H9 (cell line): ENCODE measurements at regions not wholly inside any gene's neighbourhood (a gene's known extent, or its start where the extent isn't known, plus 50 kb on each side); places are given as distances from the start of the nearest gene placed in this dataset.
A peak's percentile ranks its signal among the peaks of the same experiment; 100 is the strongest.

ENCODE experiments used
- DNase-seq: peaks from one replicate; pipeline ENCODE4 v3.0.0-alpha.2; 2017
- H2AFZ ChIP-seq: one replicate; pipeline ENCODE4 v1.6.1; 2013; ENCODE audit warnings: mild to moderate bottlenecking, low read length, control low read depth, moderate library complexity
- H2AK5ac ChIP-seq: 2 replicates; pipeline ENCODE4 v1.6.1; 2013; ENCODE audit warnings: low read length, control low read depth, mixed read lengths; ENCODE audit not compliant: insufficient read length
- H2BK120ac ChIP-seq: one replicate; pipeline ENCODE4 v1.6.1; 2013; ENCODE audit warnings: low read depth, mild to moderate bottlenecking, low read length, control low read depth, inconsistent platforms; ENCODE audit not compliant: poor library complexity, severe bottlenecking
- H2BK12ac ChIP-seq: 2 replicates; pipeline ENCODE4 v1.6.1; 2013; ENCODE audit warnings: low read length, control low read depth, mixed read lengths, low read depth; ENCODE audit not compliant: insufficient read length
- H2BK15ac ChIP-seq: 2 replicates; pipeline ENCODE4 v1.6.1; 2013; ENCODE audit warnings: low read depth, low read length, control low read depth
- H2BK20ac ChIP-seq: one replicate; pipeline ENCODE4 v1.6.1; 2013; ENCODE audit warnings: low read depth, mild to moderate bottlenecking, low read length, control low read depth, inconsistent platforms; ENCODE audit not compliant: poor library complexity, severe bottlenecking
- H2BK5ac ChIP-seq: 2 replicates; pipeline ENCODE4 v1.6.1; 2013; ENCODE audit warnings: low read length, control low read depth, mixed read lengths; ENCODE audit not compliant: insufficient read length
- H3K14ac ChIP-seq: 2 replicates; pipeline ENCODE4 v1.6.1; 2013; ENCODE audit warnings: low read length, control low read depth; ENCODE audit not compliant: insufficient read depth
- H3K18ac ChIP-seq: 2 replicates; pipeline ENCODE4 v1.6.1; 2013; ENCODE audit warnings: low read depth, mild to moderate bottlenecking, mixed read lengths, low read length, control low read depth; ENCODE audit not compliant: insufficient read length
- H3K23ac ChIP-seq: 2 replicates; pipeline ENCODE4 v1.6.1; 2013; ENCODE audit warnings: low read length, control low read depth, mixed read lengths, low read depth; ENCODE audit not compliant: insufficient read length
- H3K23me2 ChIP-seq: 2 replicates; pipeline ENCODE4 v1.6.1; 2013; ENCODE audit warnings: low read depth, mild to moderate bottlenecking, mixed read lengths, low read length, control low read depth; ENCODE audit not compliant: insufficient read length, poor library complexity, severe bottlenecking
- H3K27ac ChIP-seq: 2 replicates; pipeline ENCODE4 v1.5.1; 2013; ENCODE audit warnings: low read length, control low read depth, mixed read lengths, low read depth; ENCODE audit not compliant: insufficient read length
- H3K27me3 ChIP-seq: 2 replicates; pipeline ENCODE4 v1.6.1; 2013; ENCODE audit warnings: low read length, control low read depth, inconsistent platforms; ENCODE audit not compliant: insufficient read depth
- H3K4ac ChIP-seq: 2 replicates; pipeline ENCODE4 v1.6.1; 2013; ENCODE audit warnings: low read depth, mild to moderate bottlenecking, control low read depth, inconsistent platforms, low read length, moderate library complexity
- H3K4me1 ChIP-seq: 2 replicates; pipeline ENCODE4 v1.6.1; 2013; ENCODE audit warnings: low read length, control low read depth, inconsistent platforms; ENCODE audit not compliant: insufficient read depth
- H3K4me2 ChIP-seq: 2 replicates; pipeline ENCODE4 v1.6.1; 2013; ENCODE audit warnings: low read length, control low read depth, mixed read lengths; ENCODE audit not compliant: insufficient read length, insufficient read depth
- H3K56ac ChIP-seq: 2 replicates; pipeline ENCODE4 v1.6.1; 2013; ENCODE audit warnings: low read depth, mild to moderate bottlenecking, mixed read lengths, low read length, control low read depth; ENCODE audit not compliant: insufficient read length
- H3K79me1 ChIP-seq: 2 replicates; pipeline ENCODE4 v1.6.1; 2013; ENCODE audit warnings: low read depth, mild to moderate bottlenecking, moderate library complexity, low read length, control low read depth, inconsistent platforms; ENCODE audit not compliant: insufficient read depth, poor library complexity, severe bottlenecking
- H3K79me2 ChIP-seq: 2 replicates; pipeline ENCODE4 v1.6.1; 2013; ENCODE audit warnings: low read length, control low read depth, inconsistent platforms; ENCODE audit not compliant: insufficient read depth
- H3K9ac ChIP-seq: 2 replicates; pipeline ENCODE4 v1.6.1; 2013; ENCODE audit warnings: low read length, control low read depth, mixed read lengths; ENCODE audit not compliant: insufficient read length; ENCODE audit errors: extremely low read depth
- H3K9me3 ChIP-seq: one replicate; pipeline ENCODE4 v1.6.1; 2013; ENCODE audit warnings: low read depth, low read length, inconsistent platforms; ENCODE audit not compliant: control insufficient read depth
- H3T11ph ChIP-seq: one replicate; pipeline ENCODE4 v1.6.1; 2013; ENCODE audit warnings: mild to moderate bottlenecking, low read length, control low read depth, inconsistent platforms
- H4K20me1 ChIP-seq: one replicate; pipeline ENCODE4 v1.6.1; 2013; ENCODE audit not compliant: control insufficient read depth, insufficient read length, insufficient read depth
- H4K5ac ChIP-seq: 2 replicates; pipeline ENCODE4 v1.6.1; 2013; ENCODE audit warnings: low read depth, mild to moderate bottlenecking, mixed read lengths, low read length, control low read depth; ENCODE audit not compliant: insufficient read length
- H4K8ac ChIP-seq: replicated peaks from 2 replicates; pipeline ENCODE4 v1.6.1; 2013; ENCODE audit warnings: low read length, control low read depth, mixed read lengths, low read depth; ENCODE audit not compliant: insufficient read length
- H4K91ac ChIP-seq: 2 replicates; pipeline ENCODE4 v1.6.1; 2013; ENCODE audit warnings: low read depth, mild to moderate bottlenecking, moderate library complexity, mixed read lengths, low read length, control low read depth; ENCODE audit not compliant: insufficient read length
- H3K27ac Mint-ChIP-seq, 3 experiments: 2 replicates in 2 of 3; 3 replicates in 1 of 3; pipeline ENCODE4 v1.8.0; 2020 to 2021; ENCODE audit warnings: mixed read lengths in 3 of 3, mild to moderate bottlenecking in 1 of 3, moderate library complexity in 1 of 3
- H3K27me3 Mint-ChIP-seq: 2 replicates; pipeline ENCODE4 v1.8.0; 2021; ENCODE audit warnings: low read depth, mild to moderate bottlenecking, moderate library complexity, mixed read lengths
- H3K36me3 Mint-ChIP-seq, 3 experiments: 2 replicates in 2 of 3; 3 replicates in 1 of 3; pipeline ENCODE4 v1.8.0; 2020 to 2021; ENCODE audit warnings: low read depth in 3 of 3, mixed read lengths in 3 of 3; ENCODE audit not compliant: insufficient read depth in 1 of 3
- H3K4me1 Mint-ChIP-seq, 2 experiments: 2 replicates each; pipeline ENCODE4 v1.8.0; 2020; ENCODE audit warnings: mixed read lengths in 2 of 2
- H3K4me3 Mint-ChIP-seq, 2 experiments: 2 replicates in 1 of 2; 3 replicates in 1 of 2; pipeline ENCODE4 v1.8.0; 2020 to 2021; ENCODE audit warnings: mild to moderate bottlenecking in 2 of 2, mixed read lengths in 2 of 2, moderate library complexity in 1 of 2
- H3K9me3 Mint-ChIP-seq, 2 experiments: 2 replicates in 1 of 2; 3 replicates in 1 of 2; pipeline ENCODE4 v1.8.0; 2020; ENCODE audit warnings: mild to moderate bottlenecking in 2 of 2, mixed read lengths in 2 of 2, moderate library complexity in 1 of 2
- WGBS: extraction: QIAGEN DNeasy Blood & Tissue Kit; methylation state at CpG from one replicate; pipeline ENCODE4 v1.1.7; 2013; ENCODE audit warnings: missing lambda C conversion rate, low lambda C conversion rate, mixed read lengths; ENCODE audit not compliant: insufficient read length; ENCODE audit errors: extremely low coverage; 5-methylcytosine and 5-hydroxymethylcytosine counted together
- TF ChIP-seq, protein P1 (sequence below): fragments of 200-600 bp; sonication (generic); conservative IDR thresholded peaks from 3 replicates; pipeline ENCODE4 v1.8.0; 2021; ENCODE audit warnings: antibody characterized with exemption, mild to moderate bottlenecking

DNA sequence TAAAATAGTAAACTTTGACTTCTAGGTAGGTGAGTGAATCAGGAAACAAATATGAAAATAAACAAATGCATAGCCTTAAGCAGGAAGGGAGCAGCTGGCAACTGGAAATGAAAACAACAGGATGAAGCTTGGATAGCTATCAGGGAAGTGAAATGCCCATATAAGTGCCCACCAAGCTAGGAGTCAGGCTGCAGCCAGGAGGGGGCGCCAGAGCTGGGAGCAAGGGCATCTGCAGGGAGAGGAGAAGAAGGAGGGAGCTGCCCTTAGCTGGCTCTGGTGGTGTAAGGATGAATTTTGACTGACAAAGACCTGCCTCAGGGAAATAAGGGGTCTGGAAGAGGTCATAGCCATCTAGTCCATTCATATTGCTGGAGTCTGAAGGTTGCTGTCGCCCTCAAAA lies 298.3 kb downstream of the TDRD15 start:
- no peaks in the 10 kb centered on the region for H3K27me3 Mint-ChIP-seq
- Histone ChIP-seq H3K79me2 (no peaks in the 10 kb centered on the region), H3K79me1 (no peaks in the 10 kb centered on the region), H4K20me1 (no peaks in the 10 kb centered on the region), H3T11ph (no peak overlapping the region), H2AFZ (no peak overlapping the region), H3K4me2 (no peak overlapping the region), H3K56ac (no peak overlapping the region), H3K4me1 (no peaks in the 10 kb centered on the region; the same call in 1 of the 2 replicates), H4K5ac (no peak overlapping the region), H2BK120ac (no peak overlapping the region), H4K8ac (no peak overlapping the region), H3K9ac (no peak overlapping the region), H2BK20ac (no peak overlapping the region), H3K9me3 (no peaks in the 10 kb centered on the region), H3K23ac (no peak overlapping the region), H2AK5ac (no peak overlapping the region), H3K14ac (no peak overlapping the region), H3K27me3 (no peaks in the 10 kb centered on the region), H3K23me2 (no peaks in the 10 kb centered on the region), H2BK5ac (no peak overlapping the region), H2BK15ac (no peak overlapping the region), H3K18ac (no peak overlapping the region), H3K27ac (no peak overlapping the region), H3K4ac (no peak overlapping the region), H4K91ac (no peak overlapping the region), H2BK12ac (no peak overlapping the region)
- 0 out of 7 replicates have a peak, but pooled peaks cover 0 to 2% (median 0%) of the 10 kb centered on the region in 3 experiments for H3K36me3 Mint-ChIP-seq
- WGBS: no CpG with 5 or more reads among the region's 2 CpGs
- peak; percentile 81 for DNase-seq
- H3K9me3 Mint-ChIP-seq: no peaks in the 10 kb centered on the region
- TF ChIP-seq, protein P1, sequence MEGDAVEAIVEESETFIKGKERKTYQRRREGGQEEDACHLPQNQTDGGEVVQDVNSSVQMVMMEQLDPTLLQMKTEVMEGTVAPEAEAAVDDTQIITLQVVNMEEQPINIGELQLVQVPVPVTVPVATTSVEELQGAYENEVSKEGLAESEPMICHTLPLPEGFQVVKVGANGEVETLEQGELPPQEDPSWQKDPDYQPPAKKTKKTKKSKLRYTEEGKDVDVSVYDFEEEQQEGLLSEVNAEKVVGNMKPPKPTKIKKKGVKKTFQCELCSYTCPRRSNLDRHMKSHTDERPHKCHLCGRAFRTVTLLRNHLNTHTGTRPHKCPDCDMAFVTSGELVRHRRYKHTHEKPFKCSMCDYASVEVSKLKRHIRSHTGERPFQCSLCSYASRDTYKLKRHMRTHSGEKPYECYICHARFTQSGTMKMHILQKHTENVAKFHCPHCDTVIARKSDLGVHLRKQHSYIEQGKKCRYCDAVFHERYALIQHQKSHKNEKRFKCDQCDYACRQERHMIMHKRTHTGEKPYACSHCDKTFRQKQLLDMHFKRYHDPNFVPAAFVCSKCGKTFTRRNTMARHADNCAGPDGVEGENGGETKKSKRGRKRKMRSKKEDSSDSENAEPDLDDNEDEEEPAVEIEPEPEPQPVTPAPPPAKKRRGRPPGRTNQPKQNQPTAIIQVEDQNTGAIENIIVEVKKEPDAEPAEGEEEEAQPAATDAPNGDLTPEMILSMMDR: peak; percentile 92
- H3K4me1 Mint-ChIP-seq: peaks cover 0 to 8% of the 10 kb centered on the region in 2 experiments; a peak in 2 of 4 replicates
- H3K4me3 Mint-ChIP-seq: no peak overlapping the region
- no peak overlapping the region for H3K27ac Mint-ChIP-seq
